HG02981 (cell line): ENCODE measurements at regions not wholly inside any gene's neighbourhood (a gene's known extent, or its start where the extent isn't known, plus 50 kb on each side); places are given as distances from the start of the nearest gene placed in this dataset.

Experiments used
- ATAC-seq: cut with Tn5 transposase; IDR thresholded peaks from one replicate; pipeline ENCODE4 v1.9.1; 2021; ENCODE audit warnings: mild to moderate bottlenecking, moderate library complexity; ENCODE audit not compliant: unreplicated experiment

- no peak for ATAC-seq
These were observed 713.8 kb downstream of the TBC1D22A start for GRCh38 chr22:47476231-47476630.

GRCh38 chr22:47474895-47475294 lies 712.4 kb downstream of the TBC1D22A start:
- ATAC-seq: no peak

GRCh38 chr22:47474464-47474863 lies 712.0 kb downstream of the TBC1D22A start:
- no peak for ATAC-seq

- no peak for ATAC-seq
These were observed 710.2 kb downstream of the TBC1D22A start for GRCh38 chr22:47472636-47473035.

GRCh38 chr22:47471406-47471805 lies 709.0 kb downstream of the TBC1D22A start:
- ATAC-seq: no peak

- no peak for ATAC-seq
These were observed 703.4 kb downstream of the TBC1D22A start for GRCh38 chr22:47465809-47466208.

- no peak for ATAC-seq
These were observed 702.8 kb downstream of the TBC1D22A start for GRCh38 chr22:47465222-47465621.

- ATAC-seq: no peak
These were observed 700.8 kb downstream of the TBC1D22A start for GRCh38 chr22:47463220-47463619.

- no peak for ATAC-seq
These were observed 698.4 kb downstream of the TBC1D22A start for GRCh38 chr22:47460861-47461260.

- ATAC-seq: no peak
These were observed 697.7 kb downstream of the TBC1D22A start for GRCh38 chr22:47460176-47460575.

GRCh38 chr22:47458348-47458747 lies 695.9 kb downstream of the TBC1D22A start:
- no peak for ATAC-seq

- ATAC-seq: no peak
These were observed 695.3 kb downstream of the TBC1D22A start for GRCh38 chr22:47457509-47458300.

- ATAC-seq: no peak
These were observed 694.6 kb downstream of the TBC1D22A start for GRCh38 chr22:47457021-47457420.

- no peak for ATAC-seq
These were observed 693.6 kb downstream of the TBC1D22A start for GRCh38 chr22:47456031-47456430.

GRCh38 chr22:47453049-47453448 lies 690.6 kb downstream of the TBC1D22A start:
- ATAC-seq: no peak

GRCh38 chr22:47452184-47452583 lies 689.7 kb downstream of the TBC1D22A start:
- no peak for ATAC-seq

- no peak for ATAC-seq
These were observed 688.5 kb downstream of the TBC1D22A start for GRCh38 chr22:47450876-47451475.

- ATAC-seq: no peak
These were observed 687.2 kb downstream of the TBC1D22A start for GRCh38 chr22:47449508-47450270.

GRCh38 chr22:47448231-47449223 lies 686.1 kb downstream of the TBC1D22A start:
- no peak for ATAC-seq
